ENCODE measurements at regions not wholly inside any gene's neighbourhood (a gene's known extent, or its start where the extent isn't known, plus 50 kb on each side); places are given as distances from the start of the nearest gene placed in this dataset.

DNA sequence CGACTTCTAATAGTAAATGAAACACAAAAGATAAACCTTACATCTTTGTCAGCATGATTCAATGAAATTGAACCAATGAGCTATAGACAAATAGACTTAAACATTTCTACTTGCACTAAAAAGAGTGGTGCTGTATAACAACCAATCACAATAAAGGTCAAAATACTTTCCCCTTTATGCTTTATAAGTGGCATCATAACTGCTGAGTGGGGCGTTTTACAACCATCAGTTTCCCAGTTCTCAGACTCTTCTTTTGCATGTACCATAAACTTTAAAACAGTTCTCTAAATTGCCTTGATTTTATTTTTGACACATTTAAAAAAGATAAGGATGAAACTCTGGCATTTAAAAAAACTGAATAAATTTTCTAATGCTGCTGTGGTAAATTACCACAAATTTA, 356.2 kb downstream of the NNT start (continued):
- TF ChIP-seq ZNF274 (IDR thresholded peaks at IDR 0.05; ENCODE audit: low read depth, low read length), result no peak

- ChIA-PET RAD21 (ENCODE audit: low non-redundant PET in 1 of 2, low total read pairs in 2 of 2, uncharacterized antibody in 2 of 2, unreplicated experiment in 2 of 2) (no interaction called here), CTCF (no interaction called here), POLR2A (no interaction called here)
- Histone ChIP-seq H3K4me1 (ENCODE audit: control insufficient read depth in 1 of 2, insufficient read depth in 2 of 2, low read length in 2 of 2) (no peaks in the 10 kb centered on the region), H4K20me1 (ENCODE audit: insufficient read depth) (no peaks in the 10 kb centered on the region), H2AFZ (ENCODE audit: low read depth, low read length, poor library complexity, severe bottlenecking) (no peak overlapping the region), H3K9me3 (ENCODE audit: control insufficient read depth in 1 of 2, insufficient read depth in 1 of 2, low read depth in 1 of 2, low read length in 2 of 2) (no peaks in the 10 kb centered on the region), H3K9ac (ENCODE audit: low read length) (no peak overlapping the region), H3K9me2 (ENCODE audit: insufficient read depth) (no peaks in the 10 kb centered on the region), H3K36me3 (ENCODE audit: control insufficient read depth in 1 of 2, insufficient read depth in 2 of 2, low read length in 2 of 2) (no peaks in the 10 kb centered on the region), H3K4me3 (replicated peaks in 1 of 2; ENCODE audit: low read depth in 1 of 2, low read length in 2 of 2) (no peak overlapping the region), H3K79me2 (ENCODE audit: insufficient read depth, low read length) (no peaks in the 10 kb centered on the region), H3K4me2 (ENCODE audit: low read length) (no peak overlapping the region), H3K27ac (ENCODE audit: low read depth, low read length) (no peak overlapping the region), H3K27me3 (ENCODE audit: insufficient read depth, low read length) (no peaks in the 10 kb centered on the region)
- no TSS peak for BruUV-seq (replicated peaks)
- no peak for ATAC-seq
- no peak for TF ChIP-seq FOSL1 (IDR thresholded peaks at IDR 0.05; ENCODE audit: low read depth)
- no peak for TF ChIP-seq ZNF274 (IDR thresholded peaks at IDR 0.05; ENCODE audit: low read depth, low read length)
- no peak for TF ChIP-seq CTCF (IDR thresholded peaks at IDR 0.05 in 2 of 3, conservative IDR thresholded peaks at IDR 0.05 in 1 of 3; ENCODE audit: borderline replicate concordance in 1 of 3, insufficient read depth in 1 of 3, low read depth in 2 of 3, low read length in 2 of 3)
- no peak for TF ChIP-seq CEBPB (IDR thresholded peaks at IDR 0.05; ENCODE audit: low read depth)
- TF ChIP-seq EGR1 (IDR thresholded peaks at IDR 0.05; ENCODE audit: low read depth), result no peak
- no peak for TF ChIP-seq JUND (IDR thresholded peaks at IDR 0.05)
- no peak for TF ChIP-seq SRF (IDR thresholded peaks at IDR 0.05; ENCODE audit: low read depth)
- no peak for TF ChIP-seq RAD21 (IDR thresholded peaks at IDR 0.05; ENCODE audit: low read depth)
- no peak for TF ChIP-seq ZBTB33 (IDR thresholded peaks at IDR 0.05; ENCODE audit: extremely low read depth, insufficient replicate concordance, low read length)
- no peak for TF ChIP-seq CBX3 (IDR thresholded peaks at IDR 0.05; ENCODE audit: low read depth)
- no peak for TF ChIP-seq POLR2AphosphoS5 (IDR thresholded peaks at IDR 0.05; ENCODE audit: low read depth, low read length)
- TF ChIP-seq SP1 (IDR thresholded peaks at IDR 0.05; ENCODE audit: low read depth), result no peak
- TF ChIP-seq, protein P1, sequence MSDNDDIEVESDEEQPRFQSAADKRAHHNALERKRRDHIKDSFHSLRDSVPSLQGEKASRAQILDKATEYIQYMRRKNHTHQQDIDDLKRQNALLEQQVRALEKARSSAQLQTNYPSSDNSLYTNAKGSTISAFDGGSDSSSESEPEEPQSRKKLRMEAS (IDR thresholded peaks at IDR 0.05), result no peak
- TF ChIP-seq EZH2phosphoT487 (IDR thresholded peaks at IDR 0.05; ENCODE audit: borderline replicate concordance), result no peak
- no peak for TF ChIP-seq POLR2A (IDR thresholded peaks at IDR 0.05; ENCODE audit: borderline replicate concordance, extremely low read depth, insufficient read depth, insufficient read length)
- TF ChIP-seq ELF1 (IDR thresholded peaks at IDR 0.05; ENCODE audit: borderline replicate concordance, low read depth), result no peak
- intact Hi-C loops (cut with micrococcal nuclease), result no loop called here
- no peak for DNase-seq (ENCODE audit: low read depth, low spot score)
Observed at GRCh38 chr5:43947935-43948334, 345.0 kb downstream of the NNT start.
